H1 (cell line): ENCODE measurements at regions not wholly inside any gene's neighbourhood (a gene's known extent, or its start where the extent isn't known, plus 50 kb on each side); places are given as distances from the start of the nearest gene placed in this dataset.

Source experiments
- CTCF ChIA-PET: fragments of 300-600 bp; sonication (Branson Sonifier 250); formaldehyde crosslinking; loops from one replicate; lab custom pipeline; 2021; ENCODE audit not compliant: partially characterized antibody; lab: Charles Lee
- POLR2A ChIA-PET: fragments of 300-600 bp; sonication (Branson Sonifier 250); formaldehyde crosslinking; loops from one replicate; lab custom pipeline; 2021; ENCODE audit warnings: inconsistent platforms; ENCODE audit not compliant: partially characterized antibody; lab: Charles Lee
- DNase-seq, 2 experiments: peaks; one replicate each; pipeline versions ENCODE4 v3.0.0 to v3.0.0-alpha.2; 2010 to 2022; ENCODE audit warnings: low spot score in 2 of 2, low read depth in 1 of 2, mixed read lengths in 1 of 2
- FAIRE-seq: peaks from 2 replicates; lab custom pipeline; 2011; peaks lifted over from hg19 to GRCh38; lab: Jason Lieb, UNC
- H2AFZ ChIP-seq: 2 replicates; pipeline ENCODE4 v1.8.1; 2012; ENCODE audit warnings: low read length, inconsistent platforms
- H2AK5ac ChIP-seq: 2 replicates; pipeline ENCODE4 v1.6.1; 2013; ENCODE audit warnings: low read depth, low read length
- H2BK120ac ChIP-seq: replicated peaks from 2 replicates; pipeline ENCODE3; 2013; ENCODE audit warnings: low read depth, low read length, inconsistent platforms
- H2BK12ac ChIP-seq: 2 replicates; pipeline ENCODE4 v1.6.1; 2013; ENCODE audit warnings: low read depth, low read length
- H2BK15ac ChIP-seq: 2 replicates; pipeline ENCODE4 v1.6.1; 2013; ENCODE audit warnings: low read length
- H2BK20ac ChIP-seq: 2 replicates; pipeline ENCODE4 v1.6.1; 2013; ENCODE audit warnings: low read length
- H2BK5ac ChIP-seq: 2 replicates; pipeline ENCODE4 v1.6.1; 2013; ENCODE audit warnings: low read depth, low read length
- H3K14ac ChIP-seq: 2 replicates; pipeline ENCODE4 v1.6.1; 2013; ENCODE audit warnings: inconsistent platforms; ENCODE audit not compliant: insufficient read length
- H3K18ac ChIP-seq: 2 replicates; pipeline ENCODE4 v1.6.1; 2013; ENCODE audit warnings: low read length; ENCODE audit errors: extremely low read depth
- H3K23ac ChIP-seq: 2 replicates; pipeline ENCODE4 v1.6.1; 2013; ENCODE audit warnings: inconsistent platforms; ENCODE audit not compliant: insufficient read length
- H3K23me2 ChIP-seq: 2 replicates; pipeline ENCODE4 v1.6.1; 2013; ENCODE audit warnings: low read depth, low read length
- H3K27ac ChIP-seq: 2 replicates; pipeline ENCODE4 v1.6.1; 2011; ENCODE audit warnings: low read depth, low read length, inconsistent platforms
- H3K27me3 ChIP-seq, 4 experiments: replicated peaks in 1 of 4; 1 replicate in 1 of 4; 2 replicates in 3 of 4; pipeline versions ENCODE4 v1.6.1 to v1.8.1; 2011 to 2013; ENCODE audit warnings: low read length in 3 of 4, mild to moderate bottlenecking in 3 of 4, inconsistent platforms in 2 of 4, mixed read lengths in 2 of 4, moderate library complexity in 1 of 4; ENCODE audit not compliant: control insufficient read depth in 3 of 4, insufficient read depth in 3 of 4; ENCODE audit errors: extremely low read depth in 1 of 4
- H3K36me3 ChIP-seq, 4 experiments: 2 replicates each; pipeline versions ENCODE4 v1.6.1 to v1.8.1; 2011 to 2013; ENCODE audit warnings: mild to moderate bottlenecking in 4 of 4, low read length in 3 of 4, moderate library complexity in 2 of 4, control low read depth in 1 of 4, inconsistent platforms in 1 of 4; ENCODE audit not compliant: insufficient read depth in 4 of 4, control insufficient read depth in 2 of 4
- H3K4ac ChIP-seq: replicated peaks from 2 replicates; pipeline ENCODE3; 2013; ENCODE audit warnings: low read length, low read depth, mixed read lengths, inconsistent platforms; ENCODE audit not compliant: insufficient read length
- H3K4me1 ChIP-seq, 4 experiments: replicated peaks in 1 of 4; 1 replicate in 1 of 4; 2 replicates in 3 of 4; pipeline versions ENCODE4 v1.6.1 to v1.8.1; 2011 to 2013; ENCODE audit warnings: low read length in 3 of 4, inconsistent platforms in 2 of 4, mixed read lengths in 1 of 4; ENCODE audit not compliant: insufficient read depth in 4 of 4, control insufficient read depth in 3 of 4
- H3K4me2 ChIP-seq, 2 experiments: 2 replicates each; pipeline versions ENCODE4 v1.6.1 to v1.8.1; 2011 to 2013; ENCODE audit warnings: low read depth in 2 of 2, low read length in 2 of 2, control low read depth in 1 of 2, inconsistent platforms in 1 of 2, mild to moderate bottlenecking in 1 of 2; ENCODE audit not compliant: insufficient read depth in 1 of 2
- H3K4me3 ChIP-seq, 4 experiments: fragments of 200-600, 300-600 bp in 1 of 4; sonication (generic), shearing (Covaris generic), sonication (Bioruptor Twin) in 1 of 4; 2 replicates each; pipeline versions ENCODE4 v1.5.1 to v1.8.1; 2011 to 2016; ENCODE audit warnings: low read length in 4 of 4, low read depth in 3 of 4, control low read depth in 2 of 4, inconsistent platforms in 2 of 4, mild to moderate bottlenecking in 2 of 4, mixed read lengths in 1 of 4, moderate library complexity in 1 of 4; ENCODE audit not compliant: insufficient read depth in 2 of 4; ENCODE audit errors: extremely low read depth in 1 of 4
- H3K56ac ChIP-seq: replicated peaks from 2 replicates; pipeline ENCODE3; 2013; ENCODE audit warnings: low read depth, mild to moderate bottlenecking, mixed read lengths, low read length, inconsistent platforms; ENCODE audit not compliant: insufficient read length
- H3K79me1 ChIP-seq: 2 replicates; pipeline ENCODE4 v1.6.1; 2013; ENCODE audit warnings: low read depth, low read length, control low read depth
- H3K79me2 ChIP-seq, 2 experiments: 2 replicates each; pipeline versions ENCODE4 v1.6.1 to v1.8.1; 2012 to 2013; ENCODE audit warnings: low read length in 2 of 2, mild to moderate bottlenecking in 2 of 2, inconsistent platforms in 1 of 2; ENCODE audit not compliant: insufficient read depth in 2 of 2, control insufficient read depth in 1 of 2
- H3K9ac ChIP-seq, 4 experiments: replicated peaks in 1 of 4; 1 replicate in 1 of 4; 2 replicates in 3 of 4; pipeline versions ENCODE4 v1.6.1 to v1.8.1; 2011 to 2013; ENCODE audit warnings: low read depth in 3 of 4, low read length in 3 of 4, control low read depth in 2 of 4, mild to moderate bottlenecking in 2 of 4, moderate library complexity in 2 of 4, inconsistent platforms in 1 of 4; ENCODE audit errors: extremely low read depth in 1 of 4
- H3K9me3 ChIP-seq, 2 experiments: 2 replicates each; pipeline versions ENCODE4 v1.6.1 to v1.8.1; 2012 to 2013; ENCODE audit warnings: mild to moderate bottlenecking in 2 of 2, moderate library complexity in 2 of 2, control low read depth in 1 of 2, inconsistent platforms in 1 of 2, low read depth in 1 of 2, low read length in 1 of 2, mixed read lengths in 1 of 2; ENCODE audit not compliant: insufficient read depth in 2 of 2
- H4K20me1 ChIP-seq, 2 experiments: replicated peaks in 1 of 2; 2 replicates each; pipeline versions ENCODE3 to v1.8.1; 2011 to 2013; ENCODE audit warnings: inconsistent platforms in 2 of 2, low read length in 2 of 2, mild to moderate bottlenecking in 1 of 2; ENCODE audit not compliant: insufficient read depth in 2 of 2, control insufficient read depth in 1 of 2
- H4K5ac ChIP-seq: 2 replicates; pipeline ENCODE4 v1.6.1; 2013; ENCODE audit warnings: low read length, low read depth, mixed read lengths, inconsistent platforms; ENCODE audit not compliant: insufficient read length
- H4K8ac ChIP-seq: 2 replicates; pipeline ENCODE4 v1.8.0; 2013; ENCODE audit warnings: mild to moderate bottlenecking, moderate library complexity, low read length, inconsistent platforms; ENCODE audit not compliant: insufficient read depth; ENCODE audit errors: extremely low read depth
- H4K91ac ChIP-seq: replicated peaks from 2 replicates; pipeline ENCODE3; 2013; ENCODE audit warnings: low read length, mixed read lengths, inconsistent platforms; ENCODE audit not compliant: insufficient read length
- CBX8 ChIP-seq: fragments of 300-800, 300-1000 bp; sonication (generic); IDR thresholded peaks from 2 replicates; pipeline ENCODE4 v1.7.1; 2016; ENCODE audit warnings: low read depth, low read length, borderline replicate concordance
- CEBPB ChIP-seq: IDR thresholded peaks from 2 replicates; pipeline ENCODE4 v1.6.1; 2012; ENCODE audit warnings: low read depth, low read length
- CHD1 ChIP-seq: IDR thresholded peaks from 2 replicates; pipeline ENCODE4 v1.6.1; 2012; ENCODE audit warnings: low read depth, low read length, improper control_type of control experiment
- CHD2 ChIP-seq: IDR thresholded peaks from 2 replicates; pipeline ENCODE4 v1.6.1; 2012; ENCODE audit warnings: low read length, improper control_type of control experiment
- GTF2F1 ChIP-seq: IDR thresholded peaks from 2 replicates; pipeline ENCODE4 v1.6.1; 2012; ENCODE audit warnings: low read depth, low read length, improper control_type of control experiment, borderline replicate concordance
- NANOG ChIP-seq: IDR thresholded peaks from 2 replicates; pipeline ENCODE4 v1.6.1; 2011; ENCODE audit warnings: low read length, low read depth, mild to moderate bottlenecking, inconsistent platforms; ENCODE audit not compliant: insufficient read depth, poor library complexity, severe bottlenecking
- RAD21 ChIP-seq, 2 experiments: IDR thresholded peaks in 1 of 2; conservative IDR thresholded peaks in 1 of 2; 2 replicates each; pipeline ENCODE4 v1.6.1; 2011; ENCODE audit warnings: low read depth in 2 of 2, low read length in 2 of 2, improper control_type of control experiment in 1 of 2, inconsistent platforms in 1 of 2, mild to moderate bottlenecking in 1 of 2, moderate library complexity in 1 of 2
- RXRA ChIP-seq: IDR thresholded peaks from 2 replicates; pipeline ENCODE4 v1.6.1; 2011; ENCODE audit warnings: low read depth, mild to moderate bottlenecking, low read length, moderate library complexity; ENCODE audit not compliant: insufficient read depth
- SIRT6 ChIP-seq: IDR thresholded peaks from one replicate; pipeline ENCODE4 v1.7.1; 2012; ENCODE audit warnings: low read length, inconsistent platforms
- SIX5 ChIP-seq: IDR thresholded peaks from 2 replicates; pipeline ENCODE4 v1.6.1; 2011; ENCODE audit warnings: mild to moderate bottlenecking, low read depth, low read length
- TAF1 ChIP-seq: IDR thresholded peaks from 2 replicates; pipeline ENCODE4 v1.6.1; 2011; ENCODE audit warnings: mild to moderate bottlenecking, low read depth, low read length
- TBP ChIP-seq: IDR thresholded peaks from 2 replicates; pipeline ENCODE4 v1.6.1; 2011; ENCODE audit warnings: low read depth, low read length, improper control_type of control experiment
- ZNF274 ChIP-seq: IDR thresholded peaks from 2 replicates; pipeline ENCODE4 v1.7.0; 2012; ENCODE audit warnings: low read length, borderline replicate concordance; ENCODE audit errors: extremely low read depth
- WGBS, 2 experiments: shearing (Covaris generic) in 1 of 2; methylation state at CpG; one replicate each; pipeline versions ENCODE4 v1.1.6 to v1.1.7; 2013 to 2015; ENCODE audit warnings: low lambda C conversion rate in 2 of 2, mixed read lengths in 2 of 2, inconsistent platforms in 1 of 2, low coverage in 1 of 2, missing lambda C conversion rate in 1 of 2; ENCODE audit not compliant: insufficient replicate concordance in 2 of 2, insufficient coverage in 1 of 2, insufficient read length in 1 of 2; ENCODE audit errors: extremely low coverage in 1 of 2, missing lambda C conversion rate in 1 of 2; 5-methylcytosine and 5-hydroxymethylcytosine counted together
- TF ChIP-seq, protein P1 (sequence below): IDR thresholded peaks from 2 replicates; pipeline ENCODE4 v1.6.1; 2011; ENCODE audit warnings: low read depth, mild to moderate bottlenecking, low read length; ENCODE audit not compliant: insufficient read depth

GRCh38 chr17:5668557-5669138, 84.3 kb upstream of the NLRP1 start:
- Histone ChIP-seq H4K91ac (no peak overlapping the region), H3K9ac (no peak overlapping the region; a peak in 1 of 7 replicates), H2BK5ac (no peak overlapping the region), H3K4me3 (no peak overlapping the region), H2BK20ac (no peak overlapping the region), H3K9me3 (no peaks in the 10 kb centered on the region), H3K23me2 (no peaks in the 10 kb centered on the region), H3K4me1 (no peaks in the 10 kb centered on the region), H4K5ac (no peak overlapping the region), H3K56ac (no peak overlapping the region), H3K27me3 (no peaks in the 10 kb centered on the region), H3K27ac (no peak overlapping the region), H4K20me1 (no peaks in the 10 kb centered on the region), H4K8ac (no peak overlapping the region), H2AK5ac (no peak overlapping the region), H2BK15ac (no peak overlapping the region), H3K36me3 (no peaks in the 10 kb centered on the region), H3K4ac (no peak overlapping the region), H3K18ac (no peak overlapping the region), H3K79me2 (no peaks in the 10 kb centered on the region), H2AFZ (no peak overlapping the region), H2BK120ac (no peak overlapping the region), H2BK12ac (no peak overlapping the region), H3K79me1 (no peaks in the 10 kb centered on the region), H3K23ac (no peak overlapping the region), H3K4me2 (no peak overlapping the region), H3K14ac (no peak overlapping the region)
- ChIA-PET CTCF (interaction anchor here (5.8 kb wide), 1 partner anchor 37 kb away, joined by 26 read pairs; no protein-coding TSS in a partner anchor), POLR2A (no interaction called here)
- TF ChIP-seq SIX5 = no peak
- no peak for TF ChIP-seq CEBPB
- TF ChIP-seq GTF2F1 = no peak
- TF ChIP-seq, protein P1, sequence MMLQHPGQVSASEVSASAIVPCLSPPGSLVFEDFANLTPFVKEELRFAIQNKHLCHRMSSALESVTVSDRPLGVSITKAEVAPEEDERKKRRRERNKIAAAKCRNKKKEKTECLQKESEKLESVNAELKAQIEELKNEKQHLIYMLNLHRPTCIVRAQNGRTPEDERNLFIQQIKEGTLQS = no peak
- TF ChIP-seq RAD21 (IDR thresholded peaks at IDR 0.05 in 1 of 2, conservative IDR thresholded peaks at IDR 0.05 in 1 of 2; ENCODE audit: low read depth in 2 of 2, low read length in 2 of 2) = no peak
- no peak for TF ChIP-seq CHD2
- TF ChIP-seq RXRA = no peak
- no peak for TF ChIP-seq CHD1
- no peak for TF ChIP-seq ZNF274
- no peak for TF ChIP-seq CBX8
- TF ChIP-seq SIRT6 = no peak
- TF ChIP-seq TAF1 = no peak
- no peak for TF ChIP-seq TBP
- TF ChIP-seq NANOG = no peak
- DNase-seq (no peak), FAIRE-seq (no peak)
- WGBS, 2 experiments = 100% methylated on average over 1 of the region's 2 CpGs; no CpG with 5 or more reads in 1 of the 2 experiments
